ENCODE measurements at regions not wholly inside any gene's neighbourhood (a gene's known extent, or its start where the extent isn't known, plus 50 kb on each side); places are given as distances from the start of the nearest gene placed in this dataset.
"Not testable (repeated sequence)": the region's sequence is repeated elsewhere in the genome, so short reads cannot be mapped to it uniquely, and the experiment has no call there.

- Mint-ChIP-seq H3K27me3 (peaks cover 2% of the 10 kb centered on the region), H3K4me3 (no peak overlapping the region), H3K9me3 (no peaks in the 10 kb centered on the region), H3K36me3 (ENCODE audit: low read depth) (no peaks in the 10 kb centered on the region), H3K27ac (no peak overlapping the region), H3K4me1 (no peaks in the 10 kb centered on the region)
- intact Hi-C loops (cut with micrococcal nuclease) = no loop called here
- no peak for DNase-seq
Measured at GRCh38 chr1:170388489-170388888, 143.5 kb upstream of the GORAB start.

DNA sequence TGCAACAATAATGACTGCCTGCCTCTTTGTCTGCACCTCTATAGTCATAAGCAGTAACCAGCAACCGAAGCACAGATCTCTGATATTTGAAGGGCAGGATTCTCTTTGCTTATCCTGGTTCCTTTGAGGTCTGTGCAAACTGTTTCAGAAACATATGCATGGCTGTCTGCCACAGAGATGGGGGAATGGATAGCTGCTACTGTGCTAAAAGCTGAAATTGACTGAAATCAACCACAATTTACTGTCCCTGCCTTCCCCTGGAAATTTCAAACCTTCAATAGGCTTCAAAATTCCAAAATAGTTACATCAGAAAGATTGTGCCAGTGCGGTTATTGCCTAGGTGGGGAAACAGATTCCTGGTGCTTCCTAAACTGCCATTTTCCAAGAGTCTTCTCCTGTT, 136.8 kb upstream of the GORAB start:
- Mint-ChIP-seq H3K27ac (no peak overlapping the region), H3K9me3 (no peaks in the 10 kb centered on the region), H3K36me3 (ENCODE audit: low read depth) (no peaks in the 10 kb centered on the region), H3K4me3 (no peak overlapping the region), H3K4me1 (no peaks in the 10 kb centered on the region), H3K27me3 (peaks cover 12% of the 10 kb centered on the region)
- intact Hi-C loops (cut with micrococcal nuclease) = no loop called here
- DNase-seq = no peak

DNA sequence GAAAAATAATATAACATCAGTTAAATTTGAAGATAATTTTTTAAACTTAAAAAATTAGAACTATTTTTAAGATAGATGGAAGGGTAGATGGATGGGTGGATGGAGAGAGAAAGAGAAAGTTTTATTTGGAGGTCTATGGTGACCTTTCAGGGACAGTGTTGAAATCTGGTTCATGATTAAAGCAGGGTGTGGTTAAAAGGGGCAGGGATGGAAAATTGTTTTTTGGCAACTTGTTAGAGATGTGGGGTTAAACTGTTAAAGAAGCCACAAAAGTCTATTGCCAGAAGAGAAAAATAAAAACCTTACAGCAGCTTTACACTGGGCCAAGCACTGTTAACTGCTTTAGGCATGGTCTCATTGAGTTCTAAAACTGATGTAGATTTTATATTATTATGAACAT, 134.9 kb upstream of the GORAB start:
- intact Hi-C loops (cut with micrococcal nuclease) = no loop called here
- Mint-ChIP-seq H3K36me3 (ENCODE audit: low read depth) (no peaks in the 10 kb centered on the region), H3K27me3 (peaks cover 10% of the 10 kb centered on the region), H3K27ac (no peak overlapping the region), H3K9me3 (no peaks in the 10 kb centered on the region), H3K4me1 (no peaks in the 10 kb centered on the region), H3K4me3 (no peak overlapping the region)
- no peak for DNase-seq

- Mint-ChIP-seq H3K4me3 (no peak overlapping the region), H3K9me3 (no peaks in the 10 kb centered on the region), H3K27me3 (peaks cover 1% of the 10 kb centered on the region), H3K27ac (no peak overlapping the region), H3K36me3 (ENCODE audit: low read depth) (no peaks in the 10 kb centered on the region), H3K4me1 (no peaks in the 10 kb centered on the region)
- intact Hi-C loops (cut with micrococcal nuclease) = no loop called here
- no peak for DNase-seq
Measured at GRCh38 chr1:170402476-170403311, 129.3 kb upstream of the GORAB start.

GRCh38 chr1:170407138-170407537, 124.8 kb upstream of the GORAB start:
- Mint-ChIP-seq H3K27ac (no peak overlapping the region), H3K27me3 (no peaks in the 10 kb centered on the region), H3K9me3 (no peaks in the 10 kb centered on the region), H3K4me3 (no peak overlapping the region), H3K4me1 (no peaks in the 10 kb centered on the region), H3K36me3 (ENCODE audit: low read depth) (no peaks in the 10 kb centered on the region)
- no peak for DNase-seq
- intact Hi-C loops (cut with micrococcal nuclease) = no loop called here

DNA sequence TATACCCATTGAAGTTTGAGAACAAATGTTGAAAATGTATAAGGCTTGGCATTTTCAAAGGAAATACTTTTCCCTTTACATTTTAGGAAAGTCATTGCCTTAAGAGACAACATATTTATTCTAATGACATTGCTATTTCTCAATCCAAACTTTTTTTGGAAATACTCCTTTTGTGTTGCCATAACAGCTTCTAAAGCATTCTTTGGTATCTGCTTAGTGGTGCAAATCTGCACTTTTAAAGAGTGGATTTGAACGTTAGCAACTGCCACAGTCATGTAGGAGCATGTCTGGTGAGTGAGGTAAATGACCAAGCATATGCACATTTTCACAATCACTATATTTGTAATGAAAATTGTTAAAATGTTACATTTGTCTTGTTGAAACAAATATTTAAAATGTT, 124.4 kb upstream of the GORAB start:
- H3K9me3 Mint-ChIP-seq = no peaks in the 10 kb centered on the region
- H3K27ac Mint-ChIP-seq = no peak overlapping the region
- H3K4me3 Mint-ChIP-seq = no peak overlapping the region
- H3K36me3 Mint-ChIP-seq (ENCODE audit: low read depth) = no peaks in the 10 kb centered on the region
- no peaks in the 10 kb centered on the region for H3K27me3 Mint-ChIP-seq
- intact Hi-C loops (cut with micrococcal nuclease) = no loop called here
- no peak for DNase-seq
- no peaks in the 10 kb centered on the region for H3K4me1 Mint-ChIP-seq

DNA sequence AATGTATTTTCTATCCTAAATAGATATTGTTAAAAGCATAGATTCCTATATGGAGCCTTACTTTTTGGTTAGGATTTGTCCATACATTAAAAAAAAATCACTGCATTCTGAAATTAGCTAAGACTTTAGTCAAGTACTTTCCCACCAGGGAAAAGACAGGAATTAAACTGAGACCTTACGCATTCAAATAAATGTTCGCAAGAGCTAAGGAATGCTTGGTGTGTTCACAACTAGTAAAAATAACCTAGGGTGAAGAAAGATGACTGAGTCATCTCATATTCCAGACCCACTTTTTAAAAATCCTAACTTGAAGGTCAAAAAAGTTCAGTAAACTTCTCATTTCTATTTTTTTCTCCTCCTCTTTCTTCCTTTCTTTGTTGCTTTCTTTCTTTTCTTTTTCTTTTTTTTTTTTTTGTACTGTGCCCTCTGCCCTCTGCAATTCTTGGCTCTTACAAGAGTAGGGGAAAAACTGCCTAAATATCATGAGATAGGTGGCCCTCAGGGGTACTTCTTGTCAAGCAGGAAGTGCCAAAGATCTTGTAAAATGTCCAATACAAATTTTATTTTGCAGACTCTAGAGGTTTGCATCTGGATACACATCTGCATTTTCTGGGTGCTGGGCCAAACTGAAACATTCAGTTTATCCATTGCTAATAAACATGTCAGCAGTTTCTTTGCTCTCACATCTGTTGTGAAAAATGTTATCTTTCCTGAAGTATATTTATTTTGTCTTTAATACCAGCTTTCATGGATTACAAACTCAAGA, 121.4 kb upstream of the GORAB start:
- intact Hi-C loops (cut with micrococcal nuclease) = no loop called here
- H3K36me3 Mint-ChIP-seq (ENCODE audit: low read depth) = no peaks in the 10 kb centered on the region
- no peak for DNase-seq
- H3K9me3 Mint-ChIP-seq = no peaks in the 10 kb centered on the region
- H3K4me1 Mint-ChIP-seq = no peaks in the 10 kb centered on the region
- no peak overlapping the region for H3K27ac Mint-ChIP-seq
- no peaks in the 10 kb centered on the region for H3K27me3 Mint-ChIP-seq
- no peak overlapping the region for H3K4me3 Mint-ChIP-seq

GRCh38 chr1:170414989-170415709, 116.8 kb upstream of the GORAB start:
- no peak for DNase-seq
- Mint-ChIP-seq H3K9me3 (no peaks in the 10 kb centered on the region), H3K36me3 (ENCODE audit: low read depth) (no peaks in the 10 kb centered on the region), H3K27me3 (no peaks in the 10 kb centered on the region), H3K27ac (no peak overlapping the region), H3K4me3 (no peak overlapping the region), H3K4me1 (no peaks in the 10 kb centered on the region)
- intact Hi-C loops (cut with micrococcal nuclease) = no loop called here

DNA sequence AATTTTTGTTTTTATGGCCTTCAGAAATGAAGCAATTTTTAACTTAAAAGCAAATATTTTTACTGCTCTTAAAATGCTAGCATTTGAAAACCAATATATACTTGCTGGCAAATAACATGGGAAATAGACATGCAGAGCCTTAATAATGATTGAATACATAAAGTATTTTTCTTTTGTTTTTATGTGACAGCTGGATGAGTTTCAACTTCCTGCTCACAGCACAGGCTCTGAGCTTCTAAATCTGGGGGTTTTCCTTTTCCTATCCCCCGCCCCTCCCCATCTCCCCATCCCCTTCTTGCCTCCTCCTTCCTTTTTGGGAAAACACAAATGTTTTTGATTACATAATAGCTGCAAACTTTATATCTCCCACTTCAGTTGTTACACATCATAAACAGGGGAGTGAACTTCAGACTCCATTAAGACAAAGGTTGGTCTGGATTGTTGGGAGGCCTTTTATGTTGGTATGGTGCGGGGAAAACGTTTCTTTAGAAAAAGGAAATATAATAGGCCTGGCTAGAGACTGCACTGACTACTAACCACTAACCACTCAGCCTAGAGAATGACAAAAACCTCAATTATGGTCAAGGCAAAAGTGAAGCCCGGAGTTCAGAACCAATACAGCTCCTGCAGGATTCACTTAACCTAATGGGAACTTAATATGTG, 116.1 kb upstream of the GORAB start:
- intact Hi-C loops (cut with micrococcal nuclease) = no loop called here
- no peak overlapping the region for H3K27ac Mint-ChIP-seq
- H3K36me3 Mint-ChIP-seq (ENCODE audit: low read depth) = no peaks in the 10 kb centered on the region
- no peaks in the 10 kb centered on the region for H3K4me1 Mint-ChIP-seq
- no peak for DNase-seq
- no peaks in the 10 kb centered on the region for H3K27me3 Mint-ChIP-seq
- no peaks in the 10 kb centered on the region for H3K9me3 Mint-ChIP-seq
- no peak overlapping the region for H3K4me3 Mint-ChIP-seq

- no peaks in the 10 kb centered on the region for H3K36me3 Mint-ChIP-seq (ENCODE audit: low read depth)
- no peak overlapping the region for H3K27ac Mint-ChIP-seq
- no peak overlapping the region for H3K4me3 Mint-ChIP-seq
- H3K4me1 Mint-ChIP-seq = no peaks in the 10 kb centered on the region
- intact Hi-C loops (cut with micrococcal nuclease) = no loop called here
- no peaks in the 10 kb centered on the region for H3K27me3 Mint-ChIP-seq
- no peaks in the 10 kb centered on the region for H3K9me3 Mint-ChIP-seq
- no peak for DNase-seq
Measured at GRCh38 chr1:170424346-170424745, 107.6 kb upstream of the GORAB start.

GRCh38 chr1:170426596-170426995, 105.4 kb upstream of the GORAB start:
- intact Hi-C loops (cut with micrococcal nuclease) = no loop called here

DNA sequence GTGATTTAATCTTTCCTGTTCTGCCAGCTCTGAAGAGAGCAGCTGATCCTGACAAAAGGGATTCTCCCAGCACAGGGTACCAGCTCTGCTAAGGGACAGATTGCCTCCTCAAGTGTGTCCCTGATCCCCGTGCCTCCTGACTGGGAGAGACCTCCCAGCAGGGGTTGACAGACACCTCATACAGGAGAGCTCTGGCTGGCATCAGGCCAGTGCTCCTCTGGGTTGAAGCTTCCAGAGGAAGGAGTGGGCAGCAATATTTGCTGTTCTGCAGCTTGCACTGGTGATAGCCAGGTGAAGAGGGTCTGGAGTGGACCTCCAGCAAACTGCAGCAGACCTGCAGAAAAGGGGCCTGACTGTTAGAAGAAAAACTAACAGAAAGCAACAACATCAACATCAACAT, 105.0 kb upstream of the GORAB start:
- H3K4me3 Mint-ChIP-seq; H3K27me3 Mint-ChIP-seq; H3K27ac Mint-ChIP-seq; H3K4me1 Mint-ChIP-seq; H3K36me3 Mint-ChIP-seq (ENCODE audit: low read depth); intact Hi-C loops (cut with micrococcal nuclease); DNase-seq: not testable (repeated sequence)
- H3K9me3 Mint-ChIP-seq = peaks cover 12% of the 10 kb centered on the region

More at GRCh38 chr1:170426596-170426995, 105.4 kb upstream of the GORAB start:
- no peaks in the 10 kb centered on the region for H3K27me3 Mint-ChIP-seq
- no peaks in the 10 kb centered on the region for H3K36me3 Mint-ChIP-seq (ENCODE audit: low read depth)
- H3K4me1 Mint-ChIP-seq = no peaks in the 10 kb centered on the region
- peaks cover 12% of the 10 kb centered on the region for H3K9me3 Mint-ChIP-seq
- H3K4me3 Mint-ChIP-seq = no peak overlapping the region
- no peak for DNase-seq
- no peak overlapping the region for H3K27ac Mint-ChIP-seq

GRCh38 chr1:170436928-170437327, 95.0 kb upstream of the GORAB start:
- H3K27me3 Mint-ChIP-seq = peaks cover 2% of the 10 kb centered on the region
- no peak for DNase-seq
- no peak overlapping the region for H3K27ac Mint-ChIP-seq
- no peaks in the 10 kb centered on the region for H3K4me1 Mint-ChIP-seq
- intact Hi-C loops (cut with micrococcal nuclease) = no loop called here
- no peak overlapping the region for H3K4me3 Mint-ChIP-seq
- H3K9me3 Mint-ChIP-seq = no peaks in the 10 kb centered on the region
- no peaks in the 10 kb centered on the region for H3K36me3 Mint-ChIP-seq (ENCODE audit: low read depth)

GRCh38 chr1:170445096-170445495, 86.9 kb upstream of the GORAB start:
- Mint-ChIP-seq H3K36me3 (ENCODE audit: low read depth) (no peaks in the 10 kb centered on the region), H3K4me3 (no peak overlapping the region), H3K27ac (no peak overlapping the region), H3K4me1 (no peaks in the 10 kb centered on the region), H3K27me3 (peaks cover 2% of the 10 kb centered on the region), H3K9me3 (no peaks in the 10 kb centered on the region)
- intact Hi-C loops (cut with micrococcal nuclease) = no loop called here
- DNase-seq = no peak
